HG03575 (cell line): ENCODE measurements at regions not wholly inside any gene's neighbourhood (a gene's known extent, or its start where the extent isn't known, plus 50 kb on each side); places are given as distances from the start of the nearest gene placed in this dataset.
"Not testable (repeated sequence)": the region's sequence is repeated elsewhere in the genome, so short reads cannot be mapped to it uniquely, and the experiment has no call there.

ENCODE experiments used
- ATAC-seq: cut with Tn5 transposase; IDR thresholded peaks from one replicate; pipeline ENCODE4 v1.9.1; 2021; ENCODE audit not compliant: unreplicated experiment, insufficient number of reproducible peaks, low FRiP score; ENCODE audit errors: extremely low read depth

DNA sequence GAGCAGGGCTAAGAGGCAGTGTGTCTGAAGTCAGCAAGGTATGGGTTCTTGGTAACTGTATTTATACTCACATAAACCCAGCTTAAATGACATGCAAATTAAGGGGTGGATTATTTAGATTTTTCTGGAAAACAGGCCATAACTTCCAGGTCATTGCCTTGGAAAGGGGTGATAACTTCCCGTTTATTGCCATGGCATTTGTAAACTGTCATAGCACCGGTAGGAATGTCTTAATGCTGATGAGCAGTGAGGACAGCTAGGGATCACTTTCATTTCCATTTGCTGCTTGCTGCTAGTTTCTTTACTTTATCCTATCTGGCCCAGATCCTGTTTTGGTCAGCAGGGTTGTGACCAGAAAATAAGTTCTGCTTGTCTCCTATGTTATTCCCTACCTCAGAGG, 1336.7 kb downstream of the CDH11 start:
- no peak for ATAC-seq

DNA sequence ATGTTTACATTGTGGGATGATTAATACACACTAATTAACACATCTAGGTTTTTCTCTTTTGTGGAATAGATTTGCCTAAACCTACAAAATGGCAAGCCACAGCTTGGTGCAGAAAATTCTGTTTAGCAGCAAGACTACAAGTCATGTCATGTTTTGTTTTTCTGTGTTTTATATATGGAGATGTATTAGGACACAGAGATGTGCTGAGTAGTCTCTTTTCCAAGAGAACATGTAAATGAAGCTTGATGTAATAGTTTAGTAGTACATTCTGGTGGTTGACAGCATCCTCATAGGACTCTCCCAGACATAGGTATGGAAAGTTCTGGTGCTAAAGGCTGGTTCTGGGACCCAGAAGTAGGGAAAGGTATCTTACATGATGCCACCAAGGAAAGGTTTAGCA, 1345.4 kb downstream of the CDH11 start:
- ATAC-seq, result no peak

DNA sequence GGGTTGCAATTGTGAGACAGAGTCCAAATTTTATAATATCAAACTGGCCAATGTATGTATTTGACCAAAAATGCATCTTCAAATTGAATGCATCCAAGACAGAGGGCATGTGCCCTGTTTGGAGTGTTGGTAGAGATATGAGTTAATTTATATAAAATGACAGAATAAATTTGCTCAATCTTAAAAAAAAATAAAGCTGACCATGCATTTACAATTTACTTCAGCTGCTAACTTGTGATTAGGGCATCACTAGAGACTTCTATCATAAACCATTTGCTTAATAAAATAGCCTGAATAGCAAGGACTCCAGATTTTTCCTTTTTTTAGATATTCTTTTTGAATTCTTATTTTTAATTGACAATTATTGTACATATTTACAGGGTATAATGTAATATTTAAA, 1345.8 kb downstream of the CDH11 start:
- ATAC-seq, result no peak

DNA sequence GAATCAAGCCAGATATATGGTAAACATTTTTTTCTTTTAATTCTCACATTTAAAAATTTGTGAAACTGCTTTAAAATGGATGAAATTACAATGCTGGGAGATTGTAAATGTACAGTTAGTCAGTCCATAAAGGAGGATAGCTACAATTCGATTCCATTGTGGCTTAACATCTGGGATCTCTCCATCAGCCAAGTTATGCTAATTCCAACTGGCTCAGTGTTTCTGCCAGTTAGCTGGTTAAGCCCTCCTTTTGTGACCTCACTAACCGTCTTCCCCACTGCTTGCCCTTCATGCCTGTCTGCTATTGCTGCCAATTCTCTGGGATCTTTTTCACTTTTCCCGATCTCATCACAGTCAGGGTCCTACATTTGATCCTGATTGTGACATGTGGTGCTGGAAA, 1347.6 kb downstream of the CDH11 start:
- ATAC-seq, result no peak

DNA sequence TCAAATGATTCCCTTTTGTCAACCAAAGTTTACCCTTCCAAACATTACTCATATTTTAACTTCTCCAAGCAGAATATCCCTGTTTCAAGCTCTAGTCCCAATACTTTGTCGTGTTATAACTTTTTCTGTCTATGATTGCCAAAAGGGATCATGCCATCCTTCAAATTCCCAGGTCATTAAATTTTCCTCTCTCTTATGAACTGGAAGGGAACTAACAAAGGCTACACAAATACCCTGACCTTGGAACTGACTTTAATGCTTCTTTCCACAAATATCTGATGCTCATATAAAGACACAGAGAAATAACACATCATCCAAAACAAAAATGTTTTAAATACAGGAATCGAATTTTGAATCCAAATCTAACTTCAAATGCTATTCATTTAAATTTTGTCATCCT, 1352.7 kb downstream of the CDH11 start:
- ATAC-seq, result no peak

DNA sequence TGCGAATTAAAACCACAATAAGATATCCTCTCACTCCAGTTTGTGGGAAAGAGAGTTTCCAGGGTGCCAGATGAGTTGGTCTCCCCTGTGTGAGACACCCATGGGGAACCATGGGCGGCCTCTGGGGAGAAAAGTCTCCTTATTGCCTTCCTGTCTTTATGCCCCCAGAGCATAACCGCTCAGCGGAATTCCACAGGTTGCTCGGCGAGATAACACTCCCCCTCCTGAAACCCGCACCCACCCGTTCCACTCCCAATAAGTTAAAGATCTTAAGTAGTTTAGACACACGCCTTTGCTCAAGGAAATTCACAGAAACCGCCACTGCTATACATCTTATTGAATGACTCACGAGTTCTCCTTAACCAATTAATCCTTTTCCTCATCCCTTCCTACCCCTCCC, 1361.6 kb downstream of the CDH11 start:
- ATAC-seq, result not testable (repeated sequence)

DNA sequence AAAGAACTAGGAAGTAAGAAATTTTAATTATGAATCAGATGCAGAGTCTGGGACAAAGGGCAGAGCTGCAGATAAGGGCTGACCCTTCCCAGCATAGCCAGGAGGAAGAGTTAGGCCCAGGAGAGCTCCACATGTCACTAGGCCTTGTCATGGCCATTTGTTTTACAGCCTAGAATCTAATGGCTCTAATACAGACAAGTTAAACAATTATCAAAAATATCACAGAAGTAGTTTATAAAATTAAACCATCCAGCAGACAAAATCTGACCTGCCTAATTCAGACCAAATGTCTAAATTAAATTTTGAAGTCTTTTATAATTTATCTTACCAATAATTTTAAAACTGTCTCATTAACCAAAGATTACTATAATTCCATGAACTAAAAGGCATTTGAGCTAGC, 1369.5 kb downstream of the CDH11 start:
- ATAC-seq, result no peak

DNA sequence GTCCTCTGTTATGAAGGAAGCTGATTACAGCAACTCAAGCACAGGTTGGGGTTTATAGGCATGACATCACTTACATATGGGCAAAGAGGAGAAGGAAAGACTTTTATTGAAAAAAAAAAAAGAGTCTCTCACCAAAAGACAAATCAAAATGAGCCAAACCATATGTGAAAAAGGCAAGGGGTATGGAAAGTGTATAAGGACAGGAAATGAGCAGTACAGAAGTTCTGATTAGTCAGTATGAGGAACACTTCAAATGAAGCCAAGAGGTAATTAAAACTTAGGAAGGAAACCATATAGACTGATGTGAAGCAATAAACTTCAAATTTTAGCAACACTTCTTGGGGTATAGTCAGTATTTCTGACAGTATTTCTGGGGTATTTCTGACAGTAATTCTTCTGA, 1372.6 kb downstream of the CDH11 start:
- ATAC-seq, result no peak

DNA sequence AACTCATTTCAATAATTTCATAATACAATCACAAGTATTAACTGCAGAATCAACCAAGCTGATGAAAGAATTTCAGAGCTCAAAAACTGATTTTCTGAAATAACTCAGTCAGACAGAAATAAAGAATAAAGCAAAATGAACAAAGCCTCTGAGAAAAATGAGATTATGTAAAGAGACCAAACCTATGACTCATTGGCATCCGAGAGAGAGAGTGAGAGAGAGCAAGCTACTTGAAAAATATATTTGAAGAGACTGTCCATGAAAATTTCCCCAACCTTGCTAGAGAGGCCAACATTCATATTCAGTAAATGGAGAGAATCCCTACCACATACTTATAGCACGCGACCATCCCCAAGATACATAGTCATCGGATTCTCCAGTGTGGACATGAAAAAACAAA, 1376.4 kb downstream of the CDH11 start:
- no peak for ATAC-seq

DNA sequence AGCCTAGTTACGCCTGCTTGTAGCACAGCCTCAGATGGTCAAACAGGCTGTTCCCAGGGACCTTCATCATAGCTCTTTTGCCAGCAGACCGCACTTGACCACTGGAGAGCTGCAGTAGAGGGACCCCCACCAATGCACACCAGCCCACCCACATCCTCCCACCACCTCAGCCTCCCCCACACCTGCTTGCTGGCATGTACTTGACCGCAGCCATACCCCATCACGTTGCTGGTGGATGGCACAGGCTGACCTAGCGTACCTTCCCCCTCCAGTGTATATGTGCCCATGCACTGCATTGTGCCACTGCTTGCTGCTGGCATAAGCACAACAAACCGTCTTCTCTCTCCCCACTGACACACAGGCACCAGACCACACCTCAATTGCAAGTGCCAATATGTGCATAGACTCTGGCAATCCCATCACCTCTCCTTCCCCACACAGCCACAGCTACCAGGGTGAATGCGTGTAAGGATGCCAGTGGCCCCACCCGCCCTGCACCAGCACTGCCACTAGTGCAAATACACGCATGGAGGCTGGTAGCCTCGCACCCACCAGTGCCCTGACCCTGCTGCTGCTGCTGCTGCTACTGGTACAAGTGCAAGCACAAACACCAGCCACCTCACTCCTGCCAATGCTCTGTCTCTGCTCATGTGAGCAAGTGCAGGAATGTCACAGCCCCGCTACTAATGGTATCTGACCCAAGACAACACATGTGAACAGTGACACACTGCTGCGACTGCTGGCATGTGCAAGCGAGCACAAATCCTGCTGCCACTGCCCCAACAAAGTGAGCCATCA, 1377.6 kb downstream of the CDH11 start:
- no peak for ATAC-seq

DNA sequence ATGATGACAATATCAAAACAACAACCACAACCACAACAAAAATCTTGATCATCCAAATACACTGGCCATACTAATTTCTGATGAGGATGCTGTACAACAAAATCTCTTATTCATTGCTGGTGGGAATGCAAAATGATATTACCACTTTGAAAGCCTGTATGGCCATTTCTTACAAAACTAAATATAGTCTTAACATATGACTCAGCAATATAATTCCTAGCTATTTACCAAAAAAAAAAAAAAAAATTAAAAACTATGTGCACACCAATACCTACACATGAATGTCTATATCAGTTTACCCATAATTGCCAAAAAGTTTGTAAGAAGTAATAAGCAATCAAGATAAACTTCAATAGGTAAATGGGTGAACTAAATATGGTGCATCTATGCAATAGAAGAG, 1379.7 kb downstream of the CDH11 start:
- ATAC-seq, result no peak

DNA sequence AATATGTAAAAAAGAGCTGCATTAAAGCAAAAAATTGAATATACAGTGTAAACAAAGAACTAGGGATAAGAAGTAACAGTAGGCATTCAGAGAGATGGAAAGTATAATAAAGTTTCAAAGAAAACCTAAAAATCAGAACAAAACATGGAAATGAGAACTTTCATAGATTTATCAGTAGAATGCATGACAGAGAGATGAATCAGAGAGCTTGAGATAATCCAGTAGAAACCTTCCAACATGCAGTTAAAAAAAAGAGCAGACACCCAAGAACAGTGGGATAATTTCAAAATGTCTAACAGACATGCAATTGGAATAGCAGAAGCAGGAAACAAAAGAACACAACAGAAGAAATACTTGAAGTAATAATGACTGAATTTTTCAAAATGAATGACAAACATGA, 1384.2 kb downstream of the CDH11 start:
- no peak for ATAC-seq

DNA sequence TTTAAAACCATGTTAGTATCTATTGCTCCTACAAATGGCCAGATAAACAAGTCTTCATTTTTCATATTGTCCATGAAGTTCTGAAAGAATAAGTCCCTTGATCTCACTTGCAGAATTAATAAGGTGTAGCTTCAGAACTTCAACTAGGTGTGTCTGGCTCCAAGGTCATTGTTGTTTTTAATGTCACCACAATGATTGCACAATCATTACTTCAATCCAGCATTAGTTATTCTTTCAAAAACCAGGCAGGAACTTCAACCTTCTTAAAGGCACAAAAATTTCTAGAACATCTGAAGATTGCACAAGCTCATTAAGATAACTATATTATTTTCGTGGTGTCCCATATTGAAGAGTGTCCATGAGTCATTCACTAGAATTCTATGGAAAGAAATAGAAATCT, 1386.4 kb downstream of the CDH11 start:
- no peak for ATAC-seq

DNA sequence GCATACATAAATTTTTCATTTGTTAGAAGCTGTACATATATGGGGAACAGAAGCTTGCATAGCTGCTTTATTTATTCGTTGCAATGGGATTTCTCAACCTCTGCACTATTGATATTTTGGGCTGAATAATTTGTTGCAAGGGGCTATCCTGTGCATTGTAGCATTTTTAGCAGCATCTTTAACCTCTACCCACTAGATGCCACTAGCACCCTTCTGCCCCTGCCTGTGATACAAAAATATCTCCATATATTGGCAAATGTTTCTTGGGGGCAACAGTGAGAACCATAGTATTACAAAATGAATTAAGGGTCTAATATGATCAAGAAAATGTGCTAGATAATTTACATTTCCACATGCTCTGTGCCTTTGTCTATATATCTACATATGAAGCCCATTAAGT, 1401.0 kb downstream of the CDH11 start:
- ATAC-seq, result no peak

DNA sequence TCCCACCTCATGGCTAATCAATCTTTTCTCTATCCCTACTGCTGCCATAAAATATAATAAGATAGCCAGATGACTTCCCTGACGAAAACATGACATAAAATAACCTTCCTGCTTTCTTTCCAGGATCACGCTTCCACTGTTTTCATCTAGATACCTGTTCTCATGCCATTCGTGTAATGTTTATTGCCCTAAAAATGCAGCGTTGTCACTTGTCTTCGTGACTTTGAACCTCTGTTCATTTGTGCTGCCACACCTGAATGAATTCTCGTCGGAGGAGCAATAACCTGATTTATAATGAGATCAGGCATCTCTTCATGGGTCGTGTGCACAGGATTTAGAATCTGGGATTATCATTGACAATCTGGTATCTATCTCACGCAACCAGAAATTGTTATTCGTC, 1401.9 kb downstream of the CDH11 start:
- no peak for ATAC-seq

DNA sequence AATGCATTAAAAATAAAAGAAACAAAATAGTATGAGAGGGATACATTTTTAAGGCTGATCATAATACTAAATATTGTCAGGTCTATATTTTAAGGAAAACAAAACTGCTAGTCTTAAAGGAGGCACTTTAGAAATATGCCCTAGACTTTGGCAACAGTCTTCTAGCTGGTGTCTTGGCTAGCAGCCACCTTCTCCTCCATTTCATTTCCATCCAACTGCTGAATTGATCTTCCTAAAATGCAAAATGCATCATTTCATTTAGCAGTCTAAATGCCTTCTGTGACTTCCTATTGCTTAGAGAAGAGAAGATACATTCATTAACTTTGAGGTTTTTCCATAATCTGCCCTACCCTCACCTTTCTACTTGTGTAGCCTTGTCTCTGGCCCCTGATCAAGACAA, 1404.1 kb downstream of the CDH11 start:
- ATAC-seq, result no peak

DNA sequence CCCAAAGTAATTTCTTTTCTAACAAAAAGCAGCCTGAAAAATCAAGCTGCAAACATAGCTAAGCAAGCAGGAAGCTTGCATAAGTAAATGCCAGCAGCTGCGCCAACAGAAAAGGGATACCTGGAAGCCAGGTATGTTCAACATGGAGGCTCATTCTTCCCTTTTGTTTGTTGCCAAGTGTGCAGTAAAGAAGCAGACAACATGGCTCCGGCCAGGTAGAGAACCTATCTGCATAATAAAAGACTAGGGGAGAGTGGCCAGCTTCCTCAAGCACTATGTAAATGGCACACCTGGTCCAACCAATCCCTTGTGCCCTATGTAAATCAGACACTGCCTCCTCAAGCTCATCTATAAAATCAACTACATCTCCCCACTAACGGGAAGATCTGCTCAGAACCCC, 1407.0 kb downstream of the CDH11 start:
- ATAC-seq, result no peak

DNA sequence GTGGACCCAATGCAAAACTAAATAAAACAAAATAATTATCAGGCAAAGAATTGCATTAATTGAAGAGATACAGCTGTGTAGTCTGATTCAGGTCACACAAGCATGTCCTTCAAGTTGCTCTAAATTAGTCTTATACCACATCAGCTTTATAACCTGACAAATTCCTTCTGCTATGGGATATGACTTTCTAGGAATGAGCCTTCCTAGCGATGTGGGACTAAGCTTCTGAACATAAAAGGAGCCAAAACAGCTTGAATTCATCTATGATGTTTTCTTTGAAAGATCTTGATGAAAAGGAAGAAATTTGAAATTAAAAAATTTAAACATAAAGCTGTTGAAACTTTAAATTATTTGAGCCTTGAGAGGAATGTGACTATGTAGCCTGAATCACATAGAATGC, 1409.1 kb downstream of the CDH11 start:
- ATAC-seq, result no peak

DNA sequence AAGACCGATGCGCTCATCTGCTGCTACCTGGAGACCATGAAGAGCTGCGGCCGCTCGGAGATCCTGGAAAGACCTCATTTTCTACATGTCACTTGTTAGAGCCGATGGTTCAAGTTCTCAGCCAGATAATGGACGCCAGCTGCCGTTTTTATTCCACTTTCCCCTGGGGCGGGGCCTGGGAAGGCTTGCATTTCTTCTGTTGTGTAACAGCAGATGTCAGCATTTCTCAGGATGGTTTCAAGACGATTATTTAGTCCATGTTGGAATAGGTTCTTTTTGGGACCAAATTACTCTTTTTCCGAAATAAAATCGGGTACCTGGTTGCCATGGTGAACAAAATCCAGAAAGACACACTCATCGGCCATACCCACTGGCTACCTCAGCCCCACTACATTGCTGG, 1418.3 kb downstream of the CDH11 start:
- no peak for ATAC-seq

DNA sequence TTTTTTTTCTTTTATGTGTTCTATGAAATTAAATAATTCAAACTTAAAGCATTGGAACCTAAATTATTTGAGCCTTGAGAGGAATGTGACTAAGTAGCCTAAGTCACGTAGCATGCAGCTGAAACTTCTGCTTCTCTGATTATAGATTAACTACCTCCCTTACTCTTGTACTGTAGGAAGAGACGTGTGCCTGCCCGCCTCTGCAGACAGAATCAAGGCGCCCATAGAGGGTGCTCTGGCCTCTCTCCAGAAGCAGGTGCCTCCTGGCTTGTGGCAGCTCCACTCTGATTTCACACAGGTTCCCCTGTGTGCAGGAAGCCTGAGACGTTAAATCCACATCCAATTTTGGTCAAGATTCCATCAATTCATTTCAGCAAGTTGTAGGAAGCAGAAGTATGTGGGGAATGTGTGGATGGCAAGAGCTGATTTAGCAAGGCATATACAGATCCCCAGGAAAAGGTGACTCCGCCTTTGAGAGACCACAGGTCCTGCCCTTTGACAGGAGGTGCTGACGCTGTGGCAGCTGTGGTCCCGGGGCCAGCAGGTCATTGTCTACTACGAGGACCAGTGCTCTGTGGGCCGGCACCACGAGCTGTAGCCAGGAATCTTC, 1418.8 kb downstream of the CDH11 start:
- no peak for ATAC-seq

DNA sequence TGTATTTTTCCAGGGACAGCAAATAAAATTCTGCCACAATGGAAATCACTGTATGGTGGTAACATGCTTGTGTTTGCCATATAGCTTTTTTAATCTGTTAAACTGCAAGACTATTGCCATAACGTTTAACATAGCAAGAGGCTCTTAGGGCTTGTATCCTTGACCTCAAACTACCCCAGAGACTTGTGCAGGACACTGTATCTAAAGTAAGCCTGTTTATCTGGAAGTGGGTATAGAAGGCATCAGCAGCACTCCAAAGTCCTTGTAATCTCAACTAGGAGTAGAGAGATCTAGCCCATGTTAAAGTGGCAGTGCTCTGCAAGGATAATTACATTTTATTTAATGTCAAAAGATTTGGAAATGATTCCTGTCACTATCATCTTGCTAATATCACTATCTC, 1424.1 kb downstream of the CDH11 start:
- ATAC-seq, result no peak
